Right atrium auricular region (tissue), 2 donors: ENCODE measurements at regions not wholly inside any gene's neighbourhood (a gene's known extent, or its start where the extent isn't known, plus 50 kb on each side); places are given as distances from the start of the nearest gene placed in this dataset.

Experiments used
- DNase-seq: peaks from one replicate; pipeline ENCODE4 v3.0.0-alpha.2; 2019; ENCODE audit warnings: low spot score
- H3K27ac ChIP-seq, 2 donors: fragments of 200-600 bp; sonication (generic); 1 replicate in 1 of 2; 2 replicates in 1 of 2; pipeline ENCODE4 v1.5.1; 2016 to 2019
- H3K27me3 ChIP-seq, 2 donors: fragments of 200-600 bp; sonication (generic); one replicate each; pipeline versions ENCODE4 v1.5.1 to v1.6.0; 2017 to 2019
- H3K36me3 ChIP-seq: fragments of 200-600 bp; sonication (generic); one replicate; pipeline ENCODE4 v1.5.1; 2016
- H3K4me1 ChIP-seq, 2 donors: fragments of 200-600 bp; sonication (generic); one replicate each; pipeline versions ENCODE4 v1.5.1 to v1.6.0; 2017 to 2019
- H3K4me3 ChIP-seq, 2 donors: fragments of 200-600 bp; sonication (generic); 1 replicate in 1 of 2; 2 replicates in 1 of 2; pipeline ENCODE4 v1.5.1; 2017 to 2019; ENCODE audit warnings: mild to moderate bottlenecking in 1 of 2, moderate library complexity in 1 of 2
- H3K9me3 ChIP-seq, 2 donors: fragments of 200-600 bp; sonication (generic); one replicate each; pipeline ENCODE4 v1.5.1; 2019
- TF ChIP-seq, protein P1 (sequence below), 2 donors: fragments of 200-600 bp; sonication (generic); IDR thresholded peaks; one replicate each; pipeline ENCODE4 v1.5.1; 2019; ENCODE audit warnings: antibody characterized with exemption in 2 of 2

DNA sequence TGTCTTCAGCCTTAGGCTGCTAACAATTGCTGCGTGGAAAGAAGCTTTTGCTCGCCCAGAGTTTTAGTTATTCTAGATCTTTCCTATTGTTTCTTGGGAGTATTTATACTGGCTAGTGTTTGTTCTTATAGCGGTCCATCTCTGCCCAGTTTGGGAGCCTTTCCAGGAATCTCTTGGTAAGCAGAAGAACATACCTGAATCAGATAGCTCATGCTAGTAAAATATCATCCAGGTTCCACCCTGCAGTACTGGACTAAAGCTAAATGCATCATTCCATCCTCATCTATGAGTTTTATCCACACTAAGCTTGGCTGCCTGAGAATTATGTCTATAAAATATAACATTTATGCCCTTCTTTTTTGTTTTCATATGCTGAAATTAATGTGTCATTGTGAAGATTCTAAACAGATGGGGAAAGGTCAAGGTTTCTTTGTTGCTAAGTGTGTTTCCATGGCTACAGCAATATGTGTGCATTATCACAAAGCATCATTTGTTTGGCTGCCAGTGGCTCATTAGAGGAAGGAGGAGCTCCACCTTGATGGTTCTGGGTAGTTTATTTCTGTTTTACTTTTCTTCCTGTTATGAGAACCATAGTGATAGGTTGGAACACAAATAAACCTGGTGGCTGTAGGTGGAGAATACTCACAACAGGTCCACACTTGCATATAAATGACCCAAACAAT, 182.8 kb downstream of the PIK3C3 start:
- peaks cover 8 to 28% of the 10 kb centered on the region in 2 donors for H3K9me3 ChIP-seq
- H3K27ac ChIP-seq: no peak overlapping the region
- no peaks in the 10 kb centered on the region for H3K27me3 ChIP-seq
- TF ChIP-seq, protein P1, sequence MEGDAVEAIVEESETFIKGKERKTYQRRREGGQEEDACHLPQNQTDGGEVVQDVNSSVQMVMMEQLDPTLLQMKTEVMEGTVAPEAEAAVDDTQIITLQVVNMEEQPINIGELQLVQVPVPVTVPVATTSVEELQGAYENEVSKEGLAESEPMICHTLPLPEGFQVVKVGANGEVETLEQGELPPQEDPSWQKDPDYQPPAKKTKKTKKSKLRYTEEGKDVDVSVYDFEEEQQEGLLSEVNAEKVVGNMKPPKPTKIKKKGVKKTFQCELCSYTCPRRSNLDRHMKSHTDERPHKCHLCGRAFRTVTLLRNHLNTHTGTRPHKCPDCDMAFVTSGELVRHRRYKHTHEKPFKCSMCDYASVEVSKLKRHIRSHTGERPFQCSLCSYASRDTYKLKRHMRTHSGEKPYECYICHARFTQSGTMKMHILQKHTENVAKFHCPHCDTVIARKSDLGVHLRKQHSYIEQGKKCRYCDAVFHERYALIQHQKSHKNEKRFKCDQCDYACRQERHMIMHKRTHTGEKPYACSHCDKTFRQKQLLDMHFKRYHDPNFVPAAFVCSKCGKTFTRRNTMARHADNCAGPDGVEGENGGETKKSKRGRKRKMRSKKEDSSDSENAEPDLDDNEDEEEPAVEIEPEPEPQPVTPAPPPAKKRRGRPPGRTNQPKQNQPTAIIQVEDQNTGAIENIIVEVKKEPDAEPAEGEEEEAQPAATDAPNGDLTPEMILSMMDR (IDR thresholded peaks at IDR 0.05): no peak
- no peaks in the 10 kb centered on the region for H3K36me3 ChIP-seq
- H3K4me1 ChIP-seq: no peaks in the 10 kb centered on the region
- H3K4me3 ChIP-seq: no peak overlapping the region
- DNase-seq: no peak

DNA sequence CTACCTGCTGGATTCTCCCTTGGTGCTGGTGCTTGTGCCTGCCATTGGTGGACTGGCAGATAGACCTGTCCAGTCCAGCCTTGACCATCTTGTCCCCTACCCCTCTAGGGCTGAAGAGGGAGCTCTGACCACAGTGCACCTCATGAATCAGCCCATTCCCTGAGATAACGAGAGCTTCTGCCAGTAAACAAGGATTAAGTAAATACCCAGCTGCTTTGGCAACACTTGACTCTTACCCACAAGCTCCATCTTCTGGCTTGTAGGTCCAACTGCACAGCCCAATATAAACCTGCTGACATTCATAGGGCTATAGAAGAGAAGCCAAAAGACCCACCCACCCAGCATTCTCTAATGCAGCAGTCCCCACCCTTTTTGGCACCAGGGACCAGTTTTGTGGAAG, 186.4 kb downstream of the PIK3C3 start:
- H3K36me3 ChIP-seq: no peaks in the 10 kb centered on the region
- no peak overlapping the region for H3K27ac ChIP-seq
- H3K4me1 ChIP-seq: no peaks in the 10 kb centered on the region
- H3K27me3 ChIP-seq: no peaks in the 10 kb centered on the region
- DNase-seq: no peak
- TF ChIP-seq, protein P1 (IDR thresholded peaks at IDR 0.05): no peak
- H3K9me3 ChIP-seq: peaks cover 8 to 32% of the 10 kb centered on the region in 2 donors
- H3K4me3 ChIP-seq: no peak overlapping the region

DNA sequence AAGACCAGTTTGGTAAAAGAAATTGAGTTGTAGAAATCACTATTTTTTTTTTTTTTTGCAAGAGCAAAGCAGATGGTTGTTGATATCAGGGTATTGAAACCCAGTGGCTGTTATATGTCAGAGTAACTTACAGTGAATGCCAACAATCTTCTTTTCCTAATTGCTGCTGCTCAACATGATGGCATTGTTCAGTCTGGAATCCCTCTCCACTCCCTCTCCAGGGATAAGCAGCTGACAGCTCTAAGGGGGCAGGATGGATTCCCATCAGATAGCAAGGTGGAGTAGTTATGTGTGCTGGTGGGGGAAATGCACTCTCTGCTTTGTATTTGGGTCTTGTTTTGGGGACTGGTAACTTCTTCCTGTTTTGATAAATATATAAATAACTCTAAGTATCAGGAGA, 200.0 kb downstream of the PIK3C3 start:
- DNase-seq: no peak

DNA sequence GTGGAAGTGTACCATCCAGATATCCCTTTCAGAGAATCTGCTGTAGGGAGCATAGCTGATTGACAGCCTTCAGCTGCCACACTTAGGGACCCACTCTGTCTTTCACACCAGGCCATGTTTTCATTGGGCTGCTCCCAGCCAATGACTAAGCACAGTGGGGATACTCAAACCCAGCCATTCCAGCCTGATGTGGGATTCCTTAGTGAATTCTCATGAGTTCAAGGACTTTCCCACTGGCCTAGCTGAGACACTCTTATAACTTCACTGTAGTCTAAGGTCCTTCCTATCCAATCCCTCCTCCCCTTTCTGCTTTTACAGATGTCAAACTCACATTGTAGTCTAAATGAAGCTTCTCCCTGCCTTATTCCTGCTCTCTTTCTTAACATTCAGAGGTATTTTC, 201.2 kb downstream of the PIK3C3 start:
- H3K4me3 ChIP-seq: no peak overlapping the region
- H3K27me3 ChIP-seq: no peaks in the 10 kb centered on the region
- H3K27ac ChIP-seq: no peak overlapping the region
- H3K4me1 ChIP-seq: peaks cover 0 to 7% of the 10 kb centered on the region in 2 donors
- TF ChIP-seq, protein P1 (IDR thresholded peaks at IDR 0.05): no peak
- H3K36me3 ChIP-seq: no peaks in the 10 kb centered on the region
- DNase-seq: no peak
- H3K9me3 ChIP-seq: no peaks in the 10 kb centered on the region

More for the DNA sequence above, 200.0 kb downstream of the PIK3C3 start:
- Histone ChIP-seq H3K4me3 (no peak overlapping the region), H3K4me1 (peaks cover 0 to 7% of the 10 kb centered on the region in 2 donors), H3K27me3 (no peaks in the 10 kb centered on the region), H3K27ac (no peak overlapping the region), H3K36me3 (no peaks in the 10 kb centered on the region), H3K9me3 (no peaks in the 10 kb centered on the region)
- TF ChIP-seq, protein P1 (IDR thresholded peaks at IDR 0.05): no peak

DNA sequence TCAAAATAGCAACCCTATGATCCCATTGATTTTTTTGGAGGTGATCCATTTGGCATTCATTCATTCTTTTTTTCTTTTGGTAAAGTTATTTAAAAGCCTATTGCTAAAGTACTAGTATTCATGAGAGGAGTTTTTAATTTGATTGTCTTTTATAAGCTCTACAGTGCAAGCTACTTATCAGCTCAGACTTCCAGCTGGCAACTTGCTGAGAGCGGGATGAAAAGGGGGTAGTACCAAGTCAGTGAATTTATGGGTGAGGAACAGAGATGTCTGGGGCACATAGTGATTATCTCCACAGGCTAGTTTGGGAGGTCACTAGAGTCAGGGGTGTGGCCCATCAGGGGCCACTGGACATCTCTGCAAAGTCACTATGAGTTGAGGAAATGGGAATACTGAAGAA, 202.4 kb downstream of the PIK3C3 start:
- TF ChIP-seq, protein P1 (IDR thresholded peaks at IDR 0.05): no peak
- no peak overlapping the region for H3K4me3 ChIP-seq
- H3K4me1 ChIP-seq: peaks cover 0 to 7% of the 10 kb centered on the region in 2 donors
- no peaks in the 10 kb centered on the region for H3K9me3 ChIP-seq
- no peaks in the 10 kb centered on the region for H3K27me3 ChIP-seq
- H3K27ac ChIP-seq: no peak overlapping the region
- no peaks in the 10 kb centered on the region for H3K36me3 ChIP-seq
- DNase-seq: no peak

DNA sequence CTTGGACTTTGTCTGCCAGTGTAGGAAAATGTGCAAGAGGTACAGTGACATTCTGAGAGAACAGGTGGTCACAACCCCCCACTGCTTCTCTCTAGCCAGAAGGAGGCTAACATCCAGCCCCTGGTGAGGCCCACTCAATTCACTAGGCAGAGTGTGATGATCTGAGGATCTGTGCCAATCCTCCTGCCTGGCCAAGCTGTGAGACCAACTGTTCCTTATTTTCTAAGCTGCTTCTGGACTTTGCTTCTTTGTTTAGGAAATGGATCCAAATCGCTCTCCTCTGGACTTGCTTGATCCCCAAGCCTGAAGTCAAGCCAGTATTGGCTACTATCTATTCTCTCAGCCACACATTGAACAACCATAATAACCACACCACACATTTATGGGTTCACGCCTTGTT, 202.8 kb downstream of the PIK3C3 start:
- Histone ChIP-seq H3K9me3 (no peaks in the 10 kb centered on the region), H3K4me1 (peaks cover 0 to 7% of the 10 kb centered on the region in 2 donors), H3K27me3 (no peaks in the 10 kb centered on the region), H3K4me3 (no peak overlapping the region), H3K27ac (no peak overlapping the region), H3K36me3 (no peaks in the 10 kb centered on the region)
- no peak for DNase-seq
- TF ChIP-seq, protein P1 (IDR thresholded peaks at IDR 0.05): no peak
